ENCODE measurements at regions not wholly inside any gene's neighbourhood (a gene's known extent, or its start where the extent isn't known, plus 50 kb on each side); places are given as distances from the start of the nearest gene placed in this dataset.

DNA sequence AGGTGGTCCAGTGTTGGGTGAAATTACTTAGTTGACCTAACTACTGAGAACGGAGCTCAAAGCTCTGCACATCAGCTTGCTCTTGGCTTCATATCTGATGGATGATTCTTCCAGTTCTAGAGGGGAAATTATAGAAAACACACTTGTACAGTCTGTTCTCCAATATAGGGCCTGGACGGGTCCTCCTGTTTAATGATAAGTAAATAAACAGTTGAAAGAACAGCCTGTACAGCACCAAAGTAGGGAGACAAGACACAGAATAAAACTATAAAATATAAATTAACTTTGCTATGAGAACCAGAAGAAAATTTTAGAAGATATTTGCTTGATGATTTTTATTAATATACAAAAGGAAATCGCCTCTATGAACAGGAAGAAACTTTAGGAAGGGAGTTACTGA, 271.7 kb downstream of the STK31 start:
- no peaks in the 10 kb centered on the region for H3K4me1 Mint-ChIP-seq
- H3K9me3 Mint-ChIP-seq, result peaks cover 10% of the 10 kb centered on the region
- no peak overlapping the region for H3K27ac Mint-ChIP-seq
- no peak overlapping the region for H3K4me3 Mint-ChIP-seq
- peaks cover 2% of the 10 kb centered on the region for H3K36me3 Mint-ChIP-seq
- H3K27me3 Mint-ChIP-seq, result peaks cover 20% of the 10 kb centered on the region

GRCh38 chr7:24005517-24005916, 278.5 kb upstream of the NPY start:
- H3K9me3 Mint-ChIP-seq, result no peaks in the 10 kb centered on the region
- H3K27me3 Mint-ChIP-seq, result peaks cover 10% of the 10 kb centered on the region
- no peak overlapping the region for H3K27ac Mint-ChIP-seq
- no peaks in the 10 kb centered on the region for H3K4me1 Mint-ChIP-seq
- H3K4me3 Mint-ChIP-seq, result no peak overlapping the region
- H3K36me3 Mint-ChIP-seq, result no peaks in the 10 kb centered on the region

GRCh38 chr7:24010495-24010894, 273.5 kb upstream of the NPY start:
- H3K27me3 Mint-ChIP-seq, result peaks cover 24% of the 10 kb centered on the region

DNA sequence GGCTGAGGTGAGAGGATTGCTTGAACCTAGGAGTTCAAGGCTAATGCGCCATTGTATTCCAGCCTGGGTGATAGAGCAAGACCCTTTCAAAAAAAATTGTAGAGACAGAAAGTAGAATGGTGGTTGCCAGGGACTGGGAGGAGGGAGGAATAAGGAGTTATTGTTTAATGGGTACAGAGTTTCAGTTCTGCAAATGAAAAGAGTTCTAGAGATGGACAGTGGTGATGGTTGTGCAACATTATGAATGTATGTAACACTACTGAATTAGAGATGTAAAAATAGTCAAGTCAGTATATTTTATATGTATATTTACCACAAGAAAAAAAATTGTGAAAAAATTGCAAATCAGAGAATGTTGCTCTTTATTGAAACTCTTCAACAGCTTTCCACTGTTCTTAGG, 266.5 kb upstream of the NPY start:
- Mint-ChIP-seq H3K27me3 (peaks cover 6% of the 10 kb centered on the region), H3K27ac (no peak overlapping the region), H3K9me3 (no peaks in the 10 kb centered on the region), H3K4me3 (no peak overlapping the region), H3K36me3 (no peaks in the 10 kb centered on the region), H3K4me1 (no peaks in the 10 kb centered on the region)

More at GRCh38 chr7:24010495-24010894, 273.5 kb upstream of the NPY start:
- H3K9me3 Mint-ChIP-seq, result peaks cover 8% of the 10 kb centered on the region
- H3K27ac Mint-ChIP-seq, result no peak overlapping the region
- no peaks in the 10 kb centered on the region for H3K4me1 Mint-ChIP-seq
- no peaks in the 10 kb centered on the region for H3K36me3 Mint-ChIP-seq
- H3K4me3 Mint-ChIP-seq, result no peak overlapping the region

GRCh38 chr7:24018331-24018730, 265.7 kb upstream of the NPY start:
- H3K36me3 Mint-ChIP-seq, result no peaks in the 10 kb centered on the region
- H3K4me1 Mint-ChIP-seq, result no peaks in the 10 kb centered on the region
- H3K27ac Mint-ChIP-seq, result no peak overlapping the region
- no peak overlapping the region for H3K4me3 Mint-ChIP-seq
- peaks cover 1% of the 10 kb centered on the region for H3K27me3 Mint-ChIP-seq
- no peaks in the 10 kb centered on the region for H3K9me3 Mint-ChIP-seq

- Mint-ChIP-seq H3K27me3 (peaks cover 1% of the 10 kb centered on the region), H3K4me1 (no peaks in the 10 kb centered on the region), H3K36me3 (no peaks in the 10 kb centered on the region), H3K27ac (no peak overlapping the region), H3K4me3 (no peak overlapping the region), H3K9me3 (no peaks in the 10 kb centered on the region)
These were observed 264.1 kb upstream of the NPY start for GRCh38 chr7:24019841-24020240.

GRCh38 chr7:24024276-24025068, 259.5 kb upstream of the NPY start:
- Mint-ChIP-seq H3K4me1 (no peaks in the 10 kb centered on the region), H3K9me3 (no peaks in the 10 kb centered on the region), H3K36me3 (no peaks in the 10 kb centered on the region), H3K27me3 (peaks cover 6% of the 10 kb centered on the region), H3K4me3 (no peak overlapping the region), H3K27ac (no peak overlapping the region)

GRCh38 chr7:24025094-24025493, 258.9 kb upstream of the NPY start:
- H3K27ac Mint-ChIP-seq, result no peak overlapping the region
- no peaks in the 10 kb centered on the region for H3K4me1 Mint-ChIP-seq
- H3K36me3 Mint-ChIP-seq, result no peaks in the 10 kb centered on the region
- no peaks in the 10 kb centered on the region for H3K9me3 Mint-ChIP-seq
- H3K4me3 Mint-ChIP-seq, result no peak overlapping the region
- peaks cover 6% of the 10 kb centered on the region for H3K27me3 Mint-ChIP-seq

DNA sequence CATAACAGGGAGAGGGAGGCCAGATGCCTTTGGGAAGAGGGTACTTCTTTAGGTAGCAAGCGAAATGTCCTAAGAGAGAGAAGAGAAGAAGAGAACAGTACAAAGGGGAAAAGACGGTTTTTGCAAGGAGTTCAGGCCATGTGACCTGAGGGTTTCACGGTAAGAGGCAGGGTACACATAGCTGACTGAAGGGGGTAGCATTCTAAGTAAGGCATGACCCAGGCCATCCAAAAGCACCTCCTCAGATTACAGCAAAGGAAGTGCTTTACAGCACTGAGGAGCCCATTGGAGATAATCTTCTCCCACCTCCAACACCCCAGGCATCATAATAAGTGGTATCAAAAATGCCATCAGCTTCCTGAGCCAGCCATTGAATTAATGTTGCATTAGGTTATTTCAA, 258.2 kb upstream of the NPY start:
- no peak overlapping the region for H3K27ac Mint-ChIP-seq
- H3K36me3 Mint-ChIP-seq, result no peaks in the 10 kb centered on the region
- no peak overlapping the region for H3K4me3 Mint-ChIP-seq
- H3K27me3 Mint-ChIP-seq, result peaks cover 6% of the 10 kb centered on the region
- H3K9me3 Mint-ChIP-seq, result no peaks in the 10 kb centered on the region
- H3K4me1 Mint-ChIP-seq, result no peaks in the 10 kb centered on the region

DNA sequence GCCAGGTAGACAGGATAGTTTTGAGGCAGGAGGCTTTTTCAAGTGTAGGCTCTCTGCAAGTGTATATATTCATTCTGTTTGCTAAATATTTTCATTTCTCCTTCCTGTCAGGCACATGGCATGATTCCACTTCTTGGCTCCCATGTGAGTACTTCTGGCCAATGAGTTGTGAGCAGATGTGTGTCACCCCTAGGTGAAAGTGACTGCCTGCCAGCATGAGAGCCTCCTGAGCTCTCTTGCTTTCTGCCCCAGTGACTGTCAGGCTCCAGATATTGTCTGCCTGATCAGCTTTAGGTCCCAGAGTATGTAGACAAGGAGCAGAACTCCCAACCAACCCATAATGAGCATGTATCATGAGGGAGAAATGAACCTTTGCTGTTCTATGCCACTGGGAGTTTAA, 257.6 kb upstream of the NPY start:
- no peaks in the 10 kb centered on the region for H3K36me3 Mint-ChIP-seq
- H3K4me1 Mint-ChIP-seq, result no peaks in the 10 kb centered on the region
- no peak overlapping the region for H3K27ac Mint-ChIP-seq
- no peak overlapping the region for H3K4me3 Mint-ChIP-seq
- no peaks in the 10 kb centered on the region for H3K9me3 Mint-ChIP-seq
- peaks cover 6% of the 10 kb centered on the region for H3K27me3 Mint-ChIP-seq

- Mint-ChIP-seq H3K36me3 (no peaks in the 10 kb centered on the region), H3K4me3 (no peak overlapping the region), H3K27ac (no peak overlapping the region)
These were observed 254.9 kb upstream of the NPY start for GRCh38 chr7:24029068-24029467.

DNA sequence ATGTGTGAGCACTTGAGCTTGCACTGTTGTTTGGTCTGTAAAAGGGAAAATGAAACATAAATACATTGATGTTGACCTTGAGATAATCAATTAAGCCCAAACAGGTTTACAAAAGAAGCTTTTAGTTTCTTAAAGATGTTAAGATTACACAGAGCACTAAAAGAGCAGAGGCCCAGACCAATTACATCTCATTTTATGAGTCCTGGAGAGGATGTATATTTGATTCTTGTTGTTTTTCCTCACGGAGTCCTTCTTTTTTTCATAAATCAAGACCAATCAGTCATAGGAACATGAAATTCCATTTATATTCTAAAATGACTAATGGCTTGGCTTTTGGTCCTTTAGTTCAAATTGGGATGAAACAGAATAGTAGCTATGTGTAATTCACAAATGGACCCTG, 249.7 kb upstream of the NPY start:
- Mint-ChIP-seq H3K27me3 (no peaks in the 10 kb centered on the region), H3K36me3 (no peaks in the 10 kb centered on the region), H3K4me3 (no peak overlapping the region), H3K9me3 (no peaks in the 10 kb centered on the region), H3K27ac (no peak overlapping the region), H3K4me1 (peaks cover 7% of the 10 kb centered on the region)

More at GRCh38 chr7:24029068-24029467, 254.9 kb upstream of the NPY start:
- no peaks in the 10 kb centered on the region for H3K4me1 Mint-ChIP-seq
- H3K27me3 Mint-ChIP-seq, result peaks cover 6% of the 10 kb centered on the region
- H3K9me3 Mint-ChIP-seq, result no peaks in the 10 kb centered on the region

DNA sequence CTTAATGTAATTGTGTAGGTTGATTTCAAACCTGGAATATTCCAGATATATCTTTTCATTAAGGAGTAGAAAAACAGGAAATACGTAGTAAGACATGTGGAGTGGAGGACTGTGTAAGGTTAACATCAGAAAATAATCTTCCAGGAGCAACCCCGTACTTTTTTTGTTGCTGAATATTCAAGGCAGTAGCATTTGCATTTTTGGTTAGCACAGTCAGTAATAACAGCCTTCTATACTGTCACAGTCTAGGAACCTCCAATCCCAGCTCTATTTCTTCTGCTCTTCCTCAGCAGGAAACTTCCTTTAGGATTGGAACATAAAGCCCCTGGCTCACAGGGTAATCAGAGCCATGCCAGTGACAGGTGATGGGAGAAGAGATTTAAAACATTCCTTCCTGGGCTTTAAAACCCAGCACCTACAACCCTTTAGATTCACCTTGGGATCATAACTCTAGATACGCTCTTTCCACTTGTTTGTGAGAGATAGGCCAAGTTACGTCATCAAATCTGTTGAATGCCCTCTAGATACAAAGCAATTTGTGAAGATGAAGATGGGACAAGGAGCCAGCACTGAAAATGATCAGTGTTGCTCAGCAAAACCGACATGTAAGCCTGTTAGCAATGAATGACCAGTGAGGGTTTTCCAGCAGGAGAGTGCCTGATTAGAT, 248.5 kb upstream of the NPY start:
- peaks cover 7% of the 10 kb centered on the region for H3K4me1 Mint-ChIP-seq
- no peaks in the 10 kb centered on the region for H3K36me3 Mint-ChIP-seq
- no peaks in the 10 kb centered on the region for H3K9me3 Mint-ChIP-seq
- H3K27me3 Mint-ChIP-seq, result no peaks in the 10 kb centered on the region
- no peak overlapping the region for H3K27ac Mint-ChIP-seq
- no peak overlapping the region for H3K4me3 Mint-ChIP-seq

- no peaks in the 10 kb centered on the region for H3K9me3 Mint-ChIP-seq
- no peak overlapping the region for H3K4me3 Mint-ChIP-seq
- no peaks in the 10 kb centered on the region for H3K27me3 Mint-ChIP-seq
- H3K27ac Mint-ChIP-seq, result no peak overlapping the region
- H3K36me3 Mint-ChIP-seq, result no peaks in the 10 kb centered on the region
- H3K4me1 Mint-ChIP-seq, result peaks cover 7% of the 10 kb centered on the region
These were observed 248.0 kb upstream of the NPY start for GRCh38 chr7:24036033-24036412.

- H3K9me3 Mint-ChIP-seq, result no peaks in the 10 kb centered on the region
These were observed 245.0 kb upstream of the NPY start for GRCh38 chr7:24038993-24039392.

DNA sequence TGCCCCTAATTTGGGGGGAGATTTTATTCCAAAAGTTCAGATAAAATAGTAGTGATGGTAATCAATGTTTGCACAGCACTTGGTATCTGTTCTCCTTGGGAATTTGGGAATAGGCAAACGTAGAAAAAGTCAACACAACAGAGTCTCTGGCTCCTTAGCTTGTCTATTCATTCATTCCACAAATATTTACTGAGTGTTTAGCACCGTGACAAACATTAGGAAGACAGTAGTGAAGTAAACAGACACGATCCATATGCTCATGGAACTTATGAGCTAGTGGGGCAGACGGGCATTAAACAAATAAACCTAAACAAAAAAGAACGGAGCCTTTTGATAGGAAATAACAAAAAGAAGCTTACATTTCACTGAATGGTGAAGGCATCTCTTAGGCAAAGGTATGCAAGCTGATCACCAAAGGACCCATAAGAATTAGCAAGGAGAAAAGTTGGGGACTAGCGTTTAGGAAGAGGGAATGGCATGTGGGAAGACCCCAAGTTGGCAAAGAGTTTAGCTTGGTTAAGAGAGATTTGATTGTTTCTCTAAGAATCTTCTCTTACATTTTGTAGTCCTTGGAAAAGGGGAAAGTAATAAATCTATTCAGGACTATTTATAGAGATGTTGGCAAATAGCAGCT, 243.9 kb upstream of the NPY start:
- no peaks in the 10 kb centered on the region for H3K27me3 Mint-ChIP-seq
- H3K9me3 Mint-ChIP-seq, result no peaks in the 10 kb centered on the region
- H3K36me3 Mint-ChIP-seq, result no peaks in the 10 kb centered on the region
- H3K4me1 Mint-ChIP-seq, result peaks cover 7% of the 10 kb centered on the region
- H3K27ac Mint-ChIP-seq, result no peak overlapping the region
- no peak overlapping the region for H3K4me3 Mint-ChIP-seq

More at GRCh38 chr7:24038993-24039392, 245.0 kb upstream of the NPY start:
- Mint-ChIP-seq H3K27ac (no peak overlapping the region), H3K4me3 (no peak overlapping the region), H3K27me3 (no peaks in the 10 kb centered on the region), H3K4me1 (peaks cover 7% of the 10 kb centered on the region), H3K36me3 (no peaks in the 10 kb centered on the region)
